ENCODE measurements at regions not wholly inside any gene's neighbourhood (a gene's known extent, or its start where the extent isn't known, plus 50 kb on each side); places are given as distances from the start of the nearest gene placed in this dataset.

DNA sequence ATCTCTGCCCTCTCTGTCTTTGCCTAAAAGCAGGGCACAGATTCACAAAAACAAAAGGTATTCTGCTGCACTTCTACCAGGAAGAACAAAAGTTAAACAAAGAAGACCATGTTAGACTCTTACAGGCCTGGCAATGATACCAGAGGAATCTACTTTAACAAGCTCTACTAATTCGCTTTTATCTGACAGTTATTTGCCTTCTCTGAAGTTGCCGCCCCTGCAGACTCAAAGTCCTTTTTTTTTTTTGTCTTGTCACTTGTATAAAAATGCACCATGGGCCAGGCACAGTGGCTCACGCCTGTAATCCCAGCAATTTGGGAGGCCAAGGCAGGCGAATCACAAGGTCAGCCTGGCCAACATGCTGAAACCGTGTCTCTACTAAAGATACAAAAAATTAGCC is 176.5 kb upstream of the UBL3 start:
- TF ChIP-seq EZH2 (IDR thresholded peaks at IDR 0.05; ENCODE audit: borderline replicate concordance, low read depth, low read length, severe bottlenecking) = no peak
- TF ChIP-seq, protein P1, sequence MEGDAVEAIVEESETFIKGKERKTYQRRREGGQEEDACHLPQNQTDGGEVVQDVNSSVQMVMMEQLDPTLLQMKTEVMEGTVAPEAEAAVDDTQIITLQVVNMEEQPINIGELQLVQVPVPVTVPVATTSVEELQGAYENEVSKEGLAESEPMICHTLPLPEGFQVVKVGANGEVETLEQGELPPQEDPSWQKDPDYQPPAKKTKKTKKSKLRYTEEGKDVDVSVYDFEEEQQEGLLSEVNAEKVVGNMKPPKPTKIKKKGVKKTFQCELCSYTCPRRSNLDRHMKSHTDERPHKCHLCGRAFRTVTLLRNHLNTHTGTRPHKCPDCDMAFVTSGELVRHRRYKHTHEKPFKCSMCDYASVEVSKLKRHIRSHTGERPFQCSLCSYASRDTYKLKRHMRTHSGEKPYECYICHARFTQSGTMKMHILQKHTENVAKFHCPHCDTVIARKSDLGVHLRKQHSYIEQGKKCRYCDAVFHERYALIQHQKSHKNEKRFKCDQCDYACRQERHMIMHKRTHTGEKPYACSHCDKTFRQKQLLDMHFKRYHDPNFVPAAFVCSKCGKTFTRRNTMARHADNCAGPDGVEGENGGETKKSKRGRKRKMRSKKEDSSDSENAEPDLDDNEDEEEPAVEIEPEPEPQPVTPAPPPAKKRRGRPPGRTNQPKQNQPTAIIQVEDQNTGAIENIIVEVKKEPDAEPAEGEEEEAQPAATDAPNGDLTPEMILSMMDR (IDR thresholded peaks at IDR 0.05; ENCODE audit: extremely low read depth in 1 of 2, insufficient read depth in 1 of 2, low read depth in 1 of 2, low read length in 2 of 2) = no peak
- no peak for TF ChIP-seq POLR2A (IDR thresholded peaks at IDR 0.05; ENCODE audit: low read depth, low read length)
- no peak for TF ChIP-seq JUN (IDR thresholded peaks at IDR 0.05; ENCODE audit: borderline replicate concordance, insufficient read depth, insufficient read length, low read depth)
- no peak for TF ChIP-seq FOS (IDR thresholded peaks at IDR 0.05; ENCODE audit: borderline replicate concordance, insufficient read depth, low read length)
- TF ChIP-seq MYC (IDR thresholded peaks at IDR 0.05; ENCODE audit: low read depth, low read length) = no peak
- TF ChIP-seq, protein P2, sequence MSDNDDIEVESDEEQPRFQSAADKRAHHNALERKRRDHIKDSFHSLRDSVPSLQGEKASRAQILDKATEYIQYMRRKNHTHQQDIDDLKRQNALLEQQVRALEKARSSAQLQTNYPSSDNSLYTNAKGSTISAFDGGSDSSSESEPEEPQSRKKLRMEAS (IDR thresholded peaks at IDR 0.05; ENCODE audit: insufficient read depth, insufficient read length) = no peak
- TF ChIP-seq POLR2AphosphoS5 (IDR thresholded peaks at IDR 0.05; ENCODE audit: insufficient read depth, low read depth, low read length) = no peak
